GM12892 (cell line): ENCODE measurements at regions not wholly inside any gene's neighbourhood (a gene's known extent, or its start where the extent isn't known, plus 50 kb on each side); places are given as distances from the start of the nearest gene placed in this dataset.

Experiments used
- POLR2A ChIP-seq: IDR thresholded peaks from 2 replicates; pipeline ENCODE4 v1.6.1; 2011; ENCODE audit warnings: low read depth, low read length, control low read depth
- POLR2AphosphoS5 ChIP-seq: IDR thresholded peaks from 2 replicates; pipeline ENCODE4 v1.6.1; 2011; ENCODE audit warnings: low read depth, low read length, control low read depth
- TAF1 ChIP-seq: IDR thresholded peaks from 2 replicates; pipeline ENCODE4 v1.6.1; 2011; ENCODE audit warnings: low read depth, mild to moderate bottlenecking, control low read depth, low read length, borderline replicate concordance

DNA sequence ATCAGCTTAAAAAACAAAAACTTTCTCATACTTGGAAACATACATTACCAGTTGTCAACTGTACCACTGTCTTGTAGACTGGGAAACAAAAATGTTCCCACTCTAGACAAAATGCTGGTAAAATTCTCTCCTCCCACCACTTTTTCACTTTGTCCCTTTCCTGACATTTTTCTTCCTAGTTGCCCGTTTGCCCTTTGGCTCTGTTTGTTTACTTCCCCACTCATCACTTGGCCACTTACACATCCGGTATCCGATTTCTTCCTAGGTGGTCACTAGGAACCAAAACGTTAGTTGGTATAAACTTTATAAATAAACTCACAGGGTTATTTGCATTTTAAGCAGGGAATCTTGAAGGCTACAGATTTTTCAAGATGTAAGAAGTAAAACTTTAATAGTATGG, 84.9 kb downstream of the METTL4 start:
- TF ChIP-seq POLR2AphosphoS5, result no peak
- no peak for TF ChIP-seq POLR2A
- TF ChIP-seq TAF1, result no peak
